Osteocyte (in vitro differentiated cells): ENCODE measurements at regions not wholly inside any gene's neighbourhood (a gene's known extent, or its start where the extent isn't known, plus 50 kb on each side); places are given as distances from the start of the nearest gene placed in this dataset.

Experiments used
- DNase-seq: peaks from one replicate; pipeline ENCODE4 v3.0.0; 2021; ENCODE audit warnings: mixed read lengths; ENCODE audit not compliant: unreplicated experiment; ENCODE audit errors: extremely low spot score
- H3K27ac Mint-ChIP-seq: one replicate; pipeline ENCODE4 v1.8.0; 2021; ENCODE audit warnings: mild to moderate bottlenecking, mixed read lengths; ENCODE audit not compliant: unreplicated experiment
- H3K27me3 Mint-ChIP-seq: one replicate; pipeline ENCODE4 v1.8.0; 2021; ENCODE audit warnings: mixed read lengths; ENCODE audit not compliant: unreplicated experiment
- H3K36me3 Mint-ChIP-seq: one replicate; pipeline ENCODE4 v1.8.0; 2021; ENCODE audit warnings: mixed read lengths; ENCODE audit not compliant: unreplicated experiment
- H3K4me1 Mint-ChIP-seq: one replicate; pipeline ENCODE4 v1.8.0; 2021; ENCODE audit warnings: mixed read lengths; ENCODE audit not compliant: unreplicated experiment
- H3K4me3 Mint-ChIP-seq: one replicate; pipeline ENCODE4 v1.8.0; 2021; ENCODE audit warnings: mild to moderate bottlenecking, moderate library complexity, mixed read lengths; ENCODE audit not compliant: unreplicated experiment
- H3K9me3 Mint-ChIP-seq: one replicate; pipeline ENCODE4 v1.8.0; 2021; ENCODE audit warnings: mixed read lengths; ENCODE audit not compliant: unreplicated experiment
- TF ChIP-seq, protein P1 (sequence below): fragments of 200-600 bp; sonication (generic); IDR thresholded peaks from 2 replicates; pipeline ENCODE4 v1.5.0; 2021; ENCODE audit warnings: antibody characterized with exemption, mild to moderate bottlenecking, moderate library complexity

GRCh38 chr5:6117212-6117611 lies 261.1 kb downstream of the MED10 start:
- H3K36me3 Mint-ChIP-seq = no peaks in the 10 kb centered on the region
- H3K4me1 Mint-ChIP-seq = no peaks in the 10 kb centered on the region
- H3K27me3 Mint-ChIP-seq = no peaks in the 10 kb centered on the region
- H3K9me3 Mint-ChIP-seq = peaks cover 38% of the 10 kb centered on the region
- no peak overlapping the region for H3K4me3 Mint-ChIP-seq
- DNase-seq = peak; percentile 0
- TF ChIP-seq, protein P1, sequence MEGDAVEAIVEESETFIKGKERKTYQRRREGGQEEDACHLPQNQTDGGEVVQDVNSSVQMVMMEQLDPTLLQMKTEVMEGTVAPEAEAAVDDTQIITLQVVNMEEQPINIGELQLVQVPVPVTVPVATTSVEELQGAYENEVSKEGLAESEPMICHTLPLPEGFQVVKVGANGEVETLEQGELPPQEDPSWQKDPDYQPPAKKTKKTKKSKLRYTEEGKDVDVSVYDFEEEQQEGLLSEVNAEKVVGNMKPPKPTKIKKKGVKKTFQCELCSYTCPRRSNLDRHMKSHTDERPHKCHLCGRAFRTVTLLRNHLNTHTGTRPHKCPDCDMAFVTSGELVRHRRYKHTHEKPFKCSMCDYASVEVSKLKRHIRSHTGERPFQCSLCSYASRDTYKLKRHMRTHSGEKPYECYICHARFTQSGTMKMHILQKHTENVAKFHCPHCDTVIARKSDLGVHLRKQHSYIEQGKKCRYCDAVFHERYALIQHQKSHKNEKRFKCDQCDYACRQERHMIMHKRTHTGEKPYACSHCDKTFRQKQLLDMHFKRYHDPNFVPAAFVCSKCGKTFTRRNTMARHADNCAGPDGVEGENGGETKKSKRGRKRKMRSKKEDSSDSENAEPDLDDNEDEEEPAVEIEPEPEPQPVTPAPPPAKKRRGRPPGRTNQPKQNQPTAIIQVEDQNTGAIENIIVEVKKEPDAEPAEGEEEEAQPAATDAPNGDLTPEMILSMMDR = no peak
- H3K27ac Mint-ChIP-seq = no peak overlapping the region

DNA sequence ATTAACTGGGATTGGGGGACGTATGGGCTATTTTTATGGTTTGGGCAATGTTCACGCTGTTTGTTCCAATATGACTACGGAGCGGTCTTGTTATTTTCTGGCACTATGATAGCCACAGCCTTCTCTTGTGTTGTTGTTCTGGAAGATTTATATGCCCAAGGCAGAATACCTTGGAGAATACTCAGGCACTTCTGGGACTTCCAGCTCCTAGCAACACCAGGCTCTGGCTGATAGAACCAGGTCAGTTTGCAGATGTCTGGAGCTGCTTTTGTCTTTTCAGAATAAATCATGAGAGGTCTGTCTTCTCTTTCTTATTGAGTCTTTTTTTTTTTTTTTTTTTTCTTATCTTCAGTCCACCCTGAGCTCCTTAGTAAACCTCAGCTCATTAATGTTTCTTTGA lies 262.5 kb downstream of the MED10 start:
- Mint-ChIP-seq H3K4me1 (no peaks in the 10 kb centered on the region), H3K27ac (no peak overlapping the region), H3K9me3 (peaks cover 27% of the 10 kb centered on the region), H3K36me3 (no peaks in the 10 kb centered on the region), H3K27me3 (no peaks in the 10 kb centered on the region), H3K4me3 (no peak overlapping the region)
- DNase-seq = peak; percentile 5
- TF ChIP-seq, protein P1 = no peak

DNA sequence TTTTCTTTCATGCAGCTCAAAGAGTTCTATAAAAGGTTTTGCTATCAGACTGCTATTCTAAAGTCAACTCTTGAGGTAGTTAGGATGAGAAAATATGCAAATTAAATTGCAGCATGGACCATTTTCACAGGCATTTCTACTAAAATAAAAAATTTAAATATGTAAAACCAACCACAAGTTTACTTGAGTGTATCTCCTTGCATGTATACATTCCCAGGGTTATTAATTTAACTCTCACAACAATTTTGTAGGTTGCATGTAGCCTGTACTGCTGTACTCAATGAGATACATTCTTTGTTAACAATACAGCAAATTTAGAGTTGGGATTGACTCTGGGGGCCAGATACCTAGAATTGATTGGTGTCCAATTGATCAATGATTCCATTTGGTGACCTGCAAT lies 265.8 kb downstream of the MED10 start:
- peaks cover 21% of the 10 kb centered on the region for H3K9me3 Mint-ChIP-seq
- H3K4me1 Mint-ChIP-seq = no peaks in the 10 kb centered on the region
- H3K4me3 Mint-ChIP-seq = no peak overlapping the region
- TF ChIP-seq, protein P1 = no peak
- no peak overlapping the region for H3K27ac Mint-ChIP-seq
- no peak for DNase-seq
- H3K36me3 Mint-ChIP-seq = no peaks in the 10 kb centered on the region
- no peaks in the 10 kb centered on the region for H3K27me3 Mint-ChIP-seq

DNA sequence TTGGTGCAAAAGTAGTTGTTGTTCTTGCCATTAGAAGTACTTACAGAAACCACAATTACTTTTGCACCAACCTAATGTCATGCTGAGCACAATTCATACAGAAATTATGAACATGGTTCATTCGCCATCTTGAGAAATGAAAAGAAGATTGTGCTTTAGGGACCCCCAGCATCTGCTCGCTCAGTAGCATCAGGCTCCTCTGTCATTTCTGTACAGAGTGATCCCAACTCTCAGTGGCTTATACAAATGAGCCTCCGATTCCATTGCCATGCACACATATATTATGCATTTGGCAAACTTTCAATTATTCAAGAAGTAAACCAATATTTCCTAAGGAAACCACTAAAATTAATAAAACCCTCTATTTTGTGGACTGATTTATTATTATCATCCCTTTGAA lies 266.2 kb downstream of the MED10 start:
- Mint-ChIP-seq H3K9me3 (peaks cover 21% of the 10 kb centered on the region), H3K4me1 (no peaks in the 10 kb centered on the region), H3K36me3 (no peaks in the 10 kb centered on the region), H3K4me3 (no peak overlapping the region), H3K27me3 (no peaks in the 10 kb centered on the region), H3K27ac (no peak overlapping the region)
- peak; percentile 2 for DNase-seq
- TF ChIP-seq, protein P1 = no peak

DNA sequence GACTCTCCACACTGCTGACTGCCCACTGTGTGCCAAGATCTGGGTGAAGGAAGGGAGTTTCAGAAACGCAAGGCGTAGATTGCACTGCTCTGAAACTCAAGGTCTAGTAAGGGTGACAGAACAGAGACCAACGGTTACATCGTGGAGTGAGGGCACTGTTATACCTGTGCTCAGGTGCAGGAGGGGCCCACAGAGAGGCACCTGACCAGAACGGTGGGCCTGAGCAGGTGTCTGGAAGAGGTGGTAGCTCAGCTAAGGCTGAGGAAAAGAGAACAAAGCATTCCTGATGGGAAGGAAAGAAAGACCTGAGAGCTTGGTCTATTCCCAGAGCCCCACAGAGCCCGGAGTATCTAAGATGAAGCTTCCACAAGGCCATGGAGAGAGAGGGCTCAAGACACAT lies 267.2 kb downstream of the MED10 start:
- TF ChIP-seq, protein P1 = no peak
- Mint-ChIP-seq H3K27ac (no peak overlapping the region), H3K4me1 (no peaks in the 10 kb centered on the region), H3K9me3 (peaks cover 18% of the 10 kb centered on the region), H3K27me3 (no peaks in the 10 kb centered on the region), H3K4me3 (no peak overlapping the region), H3K36me3 (no peaks in the 10 kb centered on the region)
- peak; percentile 56 for DNase-seq
